ENCODE measurements at regions not wholly inside any gene's neighbourhood (a gene's known extent, or its start where the extent isn't known, plus 50 kb on each side); places are given as distances from the start of the nearest gene placed in this dataset.

DNA sequence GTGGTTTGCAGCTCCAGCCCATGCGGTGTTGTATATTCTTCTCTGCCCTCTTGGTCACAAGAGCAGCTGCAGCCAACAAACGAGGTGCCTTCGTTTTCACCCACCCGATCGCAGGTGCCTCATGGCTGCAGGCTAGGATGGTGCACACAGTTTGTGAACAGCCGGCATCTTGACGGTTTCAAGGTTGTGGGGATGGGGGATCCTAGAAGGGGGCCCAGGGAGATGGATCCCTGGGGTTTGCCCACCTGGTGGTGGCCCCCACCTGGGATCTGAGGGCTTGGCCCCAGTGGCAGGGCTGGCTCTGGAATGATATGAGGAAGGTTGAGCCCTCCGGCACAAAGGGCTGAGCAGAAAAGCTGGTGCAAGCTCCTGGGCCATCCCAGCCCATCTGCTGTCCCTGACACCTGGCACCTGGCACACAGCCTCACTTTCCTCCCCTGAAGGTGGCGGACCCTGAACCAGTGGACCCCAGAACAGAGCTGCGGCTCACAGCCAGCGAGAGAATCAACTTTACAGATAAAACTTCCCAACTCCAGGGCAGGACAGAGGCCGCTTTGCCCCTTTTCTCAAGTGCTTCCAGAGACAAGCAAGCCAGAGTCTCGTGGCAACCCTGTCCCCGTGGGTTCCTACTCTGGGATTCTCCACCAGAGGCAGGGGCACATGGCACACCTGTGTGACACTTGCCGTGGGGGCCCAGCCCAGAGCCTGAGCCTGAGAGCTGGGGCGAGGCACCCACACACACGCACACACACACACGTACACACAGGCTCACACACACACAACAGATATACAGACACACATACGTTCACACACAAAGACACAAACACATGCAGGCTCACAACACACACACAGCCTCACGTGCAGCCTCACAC, 177.3 kb upstream of the PPP2R2D start:
- DNase-seq, result no peak

DNA sequence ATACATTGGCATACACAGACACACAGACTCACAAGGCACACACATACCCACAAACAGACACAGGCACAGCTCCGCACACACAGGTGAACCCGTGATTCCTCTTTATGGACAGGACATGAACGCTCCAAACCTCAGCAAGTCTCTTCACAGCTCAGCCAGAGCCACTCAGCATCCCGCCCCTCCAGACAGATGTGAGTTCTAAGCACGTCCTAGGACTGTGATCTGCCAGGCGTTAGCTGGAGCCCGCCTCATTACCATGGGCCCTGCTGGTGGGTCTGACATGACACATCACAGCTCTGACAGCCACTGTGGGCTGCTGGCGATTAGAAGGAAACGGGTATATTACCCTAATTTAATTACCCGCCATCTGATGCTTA, 176.7 kb upstream of the PPP2R2D start:
- no peak for DNase-seq

DNA sequence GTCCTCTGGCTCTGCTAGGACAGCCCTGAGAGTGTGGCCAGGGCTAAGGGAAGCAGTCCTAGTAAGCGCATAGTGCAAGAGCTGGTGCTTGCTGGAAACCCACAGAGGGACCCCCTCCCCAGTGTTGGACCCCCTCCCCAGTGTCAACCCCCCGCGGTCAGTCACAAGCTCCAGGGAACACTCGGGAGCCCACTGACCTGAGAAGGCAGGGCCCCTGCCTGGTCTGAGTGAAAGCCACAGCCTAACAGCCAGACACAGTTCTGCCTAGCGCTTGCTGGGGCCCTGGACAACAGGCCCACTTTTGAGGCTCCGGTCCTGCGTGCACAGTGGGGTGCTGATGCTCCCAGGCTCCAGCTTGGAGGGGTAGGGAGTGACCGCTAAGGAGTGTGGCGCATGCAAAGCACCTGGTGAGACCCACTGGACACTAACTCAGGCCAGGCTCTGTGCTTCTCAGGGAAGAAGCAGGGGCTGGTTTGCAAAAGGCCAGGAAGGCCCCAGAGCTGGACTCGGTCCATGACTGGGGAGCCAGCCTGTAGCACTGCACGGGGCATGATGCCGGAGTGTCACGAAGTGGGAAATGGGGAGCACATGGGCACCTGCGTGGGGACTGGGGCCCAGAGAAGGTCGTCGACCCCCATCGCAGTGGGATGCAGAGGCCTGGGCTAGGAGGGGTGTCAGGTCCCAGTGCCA, 175.8 kb upstream of the PPP2R2D start:
- no peak for DNase-seq

DNA sequence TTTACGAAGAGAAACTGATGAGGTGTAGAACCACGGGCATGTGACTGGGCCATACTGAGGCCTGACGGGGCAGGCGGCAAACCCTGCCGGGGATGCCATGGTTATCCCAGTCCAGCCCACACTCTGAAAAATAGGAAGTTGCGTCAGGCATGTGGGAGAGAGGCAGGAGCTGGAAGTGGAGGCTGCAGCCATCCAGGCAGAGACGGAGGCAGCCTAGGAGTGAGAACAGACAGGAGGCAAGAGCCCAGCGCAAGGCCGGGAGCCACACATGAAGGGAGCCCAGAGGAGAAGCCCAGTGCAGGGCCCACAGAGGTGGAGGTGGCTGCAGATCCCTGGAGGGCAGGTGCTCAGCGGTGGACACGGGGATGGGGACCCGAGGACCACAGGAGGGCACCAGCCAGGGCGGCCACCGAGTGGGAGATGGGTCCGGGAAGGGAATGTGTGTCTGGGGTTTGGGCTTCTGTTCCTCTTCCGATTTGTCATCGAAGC, 175.2 kb upstream of the PPP2R2D start:
- no peak for DNase-seq

DNA sequence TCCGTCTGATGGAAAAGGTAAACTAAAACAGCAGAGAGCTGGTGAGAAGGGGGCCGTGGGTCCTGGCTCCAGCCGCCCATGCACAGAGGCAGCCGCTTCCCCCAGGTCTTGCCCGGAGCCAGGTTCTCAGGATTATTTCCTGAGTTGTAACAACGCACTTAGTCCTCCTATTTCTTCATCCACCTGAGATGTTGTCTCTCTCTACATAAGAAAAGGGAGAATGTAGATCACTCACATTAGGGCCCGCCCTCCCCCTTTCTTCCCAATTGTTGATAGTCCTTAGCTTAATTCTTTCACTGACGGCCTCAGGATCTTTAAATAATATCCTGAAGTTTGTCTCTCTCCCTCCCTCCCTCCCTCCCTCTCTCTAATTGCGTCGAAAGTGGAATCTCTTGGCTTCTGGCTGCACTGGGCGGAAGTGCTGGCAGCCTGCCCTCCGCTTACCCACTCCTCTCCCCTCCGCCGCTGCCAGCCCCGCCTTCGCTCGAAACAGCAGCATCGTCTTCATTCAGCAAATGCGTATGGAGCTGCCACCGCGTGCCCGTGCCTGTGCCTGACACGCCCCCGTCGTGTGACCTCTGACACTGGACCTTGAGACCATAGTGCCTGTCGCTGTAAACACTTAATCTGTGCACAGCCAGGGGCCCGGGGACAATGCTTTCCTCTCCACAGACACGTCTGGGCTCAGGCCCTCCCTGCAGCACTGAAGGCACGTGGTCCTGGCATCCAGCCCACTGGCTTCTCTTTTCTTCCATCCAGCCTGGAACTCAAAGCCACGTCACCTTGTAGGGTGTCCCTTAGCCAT, 174.5 kb upstream of the PPP2R2D start:
- no peak for DNase-seq

DNA sequence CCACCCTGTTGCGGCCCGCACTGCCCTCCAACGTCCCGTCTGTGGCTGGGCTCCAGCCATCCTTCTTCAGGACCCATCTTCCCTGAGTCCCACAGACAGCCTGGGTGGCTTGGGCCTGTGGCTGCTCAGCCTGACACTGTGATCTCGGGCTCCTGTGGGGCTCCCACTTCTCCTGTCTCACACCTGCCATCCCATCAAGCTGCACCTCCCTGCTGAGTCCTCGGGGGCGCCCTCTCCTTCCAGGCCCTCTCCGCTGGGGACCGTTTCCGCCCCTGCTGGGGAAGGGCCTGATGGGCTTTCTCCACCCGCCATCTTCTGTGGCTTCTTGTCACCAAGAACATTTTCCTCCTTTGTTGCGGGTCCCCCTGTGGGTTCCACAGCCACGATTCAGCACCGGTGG, 173.8 kb upstream of the PPP2R2D start:
- DNase-seq, result no peak

DNA sequence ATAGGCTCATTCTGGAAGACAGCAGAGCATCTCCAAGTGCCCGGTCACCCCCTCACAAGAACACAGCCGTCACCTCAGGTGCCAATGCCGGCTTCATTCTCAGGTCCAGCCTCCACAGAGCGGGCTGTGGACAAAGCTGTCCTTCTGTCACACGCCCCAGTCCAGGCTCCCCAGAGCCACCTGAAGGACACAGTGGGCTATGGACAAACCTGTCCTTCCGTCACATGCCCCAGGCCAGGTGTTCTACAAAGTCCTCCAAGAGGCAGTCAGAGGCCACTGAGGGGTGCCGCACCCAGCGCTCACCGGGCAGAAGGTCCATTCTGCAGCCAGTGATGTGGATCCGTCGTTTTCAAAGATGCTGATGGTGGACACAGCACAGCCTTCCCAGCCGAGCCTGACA, 173.2 kb upstream of the PPP2R2D start:
- DNase-seq, result no peak

DNA sequence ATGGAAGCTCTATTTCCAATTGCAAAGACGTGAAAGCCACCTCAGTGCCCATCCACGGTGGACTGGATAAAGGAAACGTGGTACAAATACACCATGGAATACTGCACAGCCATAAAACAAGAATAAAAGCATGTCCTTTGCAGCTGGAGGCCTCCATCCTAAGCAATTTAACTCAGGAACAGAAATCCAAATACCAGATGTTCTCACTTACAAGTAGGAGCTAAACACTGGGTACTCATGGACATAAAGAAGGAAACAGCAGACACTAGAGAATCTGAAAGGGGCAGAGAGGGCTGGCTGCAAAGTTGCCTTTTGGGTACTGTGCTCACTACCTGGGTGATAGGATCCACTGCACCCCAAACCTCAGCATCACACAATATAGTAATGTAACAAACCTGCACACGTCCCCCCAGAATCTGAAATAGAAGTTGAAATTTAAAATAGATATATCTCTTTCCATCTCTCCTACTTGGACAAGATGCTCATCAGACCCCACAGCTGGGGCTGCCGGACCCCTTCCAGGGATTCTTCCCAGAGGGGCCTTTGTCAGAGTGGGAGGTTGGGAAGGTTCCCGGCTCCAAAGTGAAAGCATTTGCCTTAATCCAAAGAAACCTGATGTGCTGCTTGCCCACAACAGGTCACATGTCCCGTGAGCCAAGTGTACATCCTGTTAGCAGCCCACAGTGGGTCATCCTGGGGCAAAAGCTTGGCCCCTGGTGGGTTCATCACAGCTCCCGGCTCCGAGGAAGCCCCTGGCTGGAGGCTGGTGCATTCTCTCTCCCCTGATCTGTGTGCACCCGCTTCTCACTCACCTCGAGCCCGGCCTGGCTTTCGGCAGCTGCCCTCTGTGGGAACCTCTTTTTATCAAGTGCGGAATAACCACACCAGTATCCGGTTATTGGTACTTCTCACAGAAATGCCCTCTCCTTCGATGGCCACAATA, 172.3 kb upstream of the PPP2R2D start:
- no peak for DNase-seq

DNA sequence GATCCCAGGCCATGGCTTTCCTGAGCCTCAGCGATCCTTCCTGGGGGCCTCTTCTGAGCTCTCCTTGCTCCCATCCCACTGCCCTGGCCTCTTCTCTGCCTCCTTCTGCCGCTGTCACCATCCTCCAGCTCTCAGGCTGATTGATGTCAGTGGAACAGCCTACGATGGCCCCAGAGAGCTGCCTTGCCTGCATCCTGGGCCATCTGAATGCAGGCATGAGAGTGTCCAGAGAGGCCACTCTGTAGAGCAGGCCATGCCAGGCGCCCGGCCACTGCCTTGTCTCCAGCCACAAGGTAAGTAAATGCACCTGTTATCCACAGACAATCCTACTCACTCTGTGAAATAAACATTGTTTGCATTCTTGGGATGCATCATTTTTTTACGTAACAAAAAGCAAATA, 171.4 kb upstream of the PPP2R2D start:
- DNase-seq, result no peak

DNA sequence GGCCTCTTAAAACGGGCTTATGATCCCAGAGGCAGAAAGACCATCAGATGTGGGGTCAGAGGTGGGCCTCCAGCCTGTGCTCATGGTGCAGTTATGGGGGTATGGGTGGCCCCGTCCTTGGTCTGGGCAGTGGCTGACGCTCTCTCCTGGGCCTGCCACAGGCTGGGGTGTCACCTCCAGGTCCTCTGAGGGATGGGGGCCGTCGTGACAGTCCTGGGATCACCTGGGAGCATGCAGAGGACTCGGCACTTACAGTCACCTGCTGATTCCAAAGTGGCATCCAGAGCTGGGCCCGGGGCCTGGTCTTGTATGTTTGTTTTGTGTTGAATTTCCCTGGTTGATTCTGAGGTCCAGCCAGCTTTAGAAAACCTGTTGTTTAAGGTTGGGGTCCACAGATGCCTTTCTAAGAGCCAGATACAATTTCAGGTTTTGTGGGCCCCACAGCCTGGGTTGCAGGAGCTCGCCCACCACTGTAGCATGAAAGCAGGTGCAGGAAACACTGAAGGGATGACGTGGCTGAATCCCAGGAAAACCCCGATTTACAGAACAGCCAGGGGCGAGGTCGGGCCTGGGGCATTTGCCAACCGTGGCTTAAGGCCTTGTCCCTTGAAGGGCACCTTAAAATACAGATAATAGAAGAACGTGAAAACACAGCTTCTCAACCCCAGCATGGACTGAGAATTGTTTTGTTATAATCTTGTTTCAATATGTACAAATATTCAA, 170.7 kb upstream of the PPP2R2D start:
- no peak for DNase-seq

DNA sequence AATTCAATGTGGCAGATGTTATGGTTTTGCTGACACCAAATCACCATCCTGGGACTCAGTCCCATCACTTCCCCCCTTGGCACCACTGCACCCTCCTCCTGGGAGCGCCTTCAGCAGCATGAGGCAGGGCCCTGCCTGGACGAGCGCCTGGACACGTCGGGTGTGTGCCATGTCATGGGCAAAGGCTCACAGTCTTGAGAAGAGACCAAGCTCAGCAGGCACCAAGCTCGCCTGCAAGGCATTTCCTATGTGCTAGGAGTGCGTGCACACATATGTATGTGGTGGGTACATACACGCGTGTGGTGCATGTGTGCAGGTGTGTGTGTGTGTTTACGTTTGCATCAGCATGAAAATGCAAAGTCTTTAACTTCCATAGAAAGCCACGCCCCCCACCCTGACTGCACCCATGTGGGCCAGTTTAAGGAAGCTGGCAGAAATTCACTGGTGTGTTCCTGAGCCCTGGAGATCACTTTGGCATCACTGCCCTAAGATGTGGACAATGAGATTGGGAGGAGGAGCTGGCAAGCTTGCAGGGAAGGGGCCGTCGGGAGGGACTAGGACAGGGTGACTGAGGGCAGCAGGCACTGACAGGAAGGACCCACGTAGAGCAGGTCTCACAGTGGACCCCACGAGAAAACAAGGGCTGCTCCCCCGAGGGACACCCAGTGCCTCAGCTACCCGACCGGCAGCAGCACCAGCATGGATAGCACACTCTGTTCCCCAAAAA, 169.9 kb upstream of the PPP2R2D start:
- DNase-seq, result no peak

DNA sequence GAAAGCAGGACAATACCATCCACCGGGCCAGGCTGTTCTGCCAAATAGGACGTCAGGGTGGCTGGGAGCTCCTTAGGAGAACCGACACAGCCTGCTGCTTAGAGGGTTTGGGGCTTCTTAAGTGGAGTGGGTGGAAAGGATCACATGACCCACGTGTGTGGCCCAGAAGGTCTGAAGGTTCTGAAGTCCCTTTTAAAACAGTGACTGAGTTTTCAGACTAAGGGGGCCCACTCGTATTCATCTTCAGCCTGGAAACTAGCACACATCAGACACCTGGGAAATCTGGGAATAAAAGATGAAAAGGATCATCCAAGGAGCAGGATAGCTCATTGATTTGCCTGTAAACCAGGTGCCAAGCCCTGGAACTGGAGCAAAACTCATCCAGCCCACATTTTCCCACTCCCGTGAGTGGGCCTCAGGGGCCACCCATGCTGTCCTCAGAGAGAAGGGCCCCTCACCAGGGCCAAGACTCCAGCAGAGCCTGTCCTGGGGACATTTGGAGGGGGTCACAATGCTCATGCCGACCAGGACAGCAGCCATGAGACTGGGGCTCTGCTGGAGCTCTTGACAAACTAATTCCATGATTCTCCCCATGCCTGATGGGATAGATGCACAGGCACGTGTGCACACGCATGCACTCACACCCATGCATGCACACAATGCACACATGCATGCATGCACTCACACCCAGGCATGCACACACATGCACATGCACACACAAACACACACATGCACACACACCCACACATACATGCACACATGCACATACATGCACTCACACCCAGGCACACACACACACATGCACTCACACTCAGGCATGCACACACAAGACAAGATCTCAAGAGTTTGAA, 168.8 kb upstream of the PPP2R2D start:
- DNase-seq, result no peak

DNA sequence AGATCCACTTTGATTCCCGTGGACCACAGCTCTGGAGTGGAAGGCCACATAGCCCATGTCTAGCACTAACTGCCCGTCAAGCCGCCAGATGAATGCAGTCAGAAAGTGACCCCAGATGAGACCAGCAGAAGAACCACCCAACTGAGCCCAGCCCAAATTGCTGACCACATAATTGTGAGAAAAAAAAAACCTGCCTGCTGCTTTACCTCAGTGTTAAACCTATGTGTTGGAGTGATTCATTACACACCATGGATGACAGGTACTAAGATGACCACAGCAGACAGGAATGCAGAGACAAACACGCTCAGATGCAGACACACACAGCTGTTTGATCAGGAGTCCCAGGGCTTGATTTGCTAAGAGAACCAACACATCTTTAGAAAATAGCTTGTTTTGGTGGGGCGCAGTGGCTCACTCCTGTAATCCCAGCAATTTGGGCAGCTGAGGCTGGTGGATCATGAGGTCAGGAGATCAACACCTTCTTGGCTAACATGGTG, 168.1 kb upstream of the PPP2R2D start:
- no peak for DNase-seq

DNA sequence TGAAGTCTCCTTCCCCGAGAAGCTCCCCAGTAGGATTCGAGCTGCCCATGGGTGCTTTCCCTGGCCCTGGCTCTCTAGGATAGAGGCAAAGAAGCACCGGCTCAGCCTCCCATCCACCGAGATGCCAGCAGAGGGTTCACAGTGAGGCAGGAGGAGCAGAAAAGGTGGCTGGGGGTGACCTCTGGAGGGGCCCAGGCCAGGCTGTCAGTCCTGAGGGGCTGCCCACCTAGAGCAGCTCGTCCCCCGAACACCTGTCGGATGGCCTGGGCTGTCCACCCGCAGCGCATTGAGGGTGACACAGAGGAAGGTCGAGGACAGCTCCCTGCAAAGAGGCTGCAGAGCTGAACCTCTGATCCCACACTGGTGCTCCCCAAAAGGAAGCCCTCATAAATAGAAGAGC, 167.2 kb upstream of the PPP2R2D start:
- DNase-seq, result no peak

DNA sequence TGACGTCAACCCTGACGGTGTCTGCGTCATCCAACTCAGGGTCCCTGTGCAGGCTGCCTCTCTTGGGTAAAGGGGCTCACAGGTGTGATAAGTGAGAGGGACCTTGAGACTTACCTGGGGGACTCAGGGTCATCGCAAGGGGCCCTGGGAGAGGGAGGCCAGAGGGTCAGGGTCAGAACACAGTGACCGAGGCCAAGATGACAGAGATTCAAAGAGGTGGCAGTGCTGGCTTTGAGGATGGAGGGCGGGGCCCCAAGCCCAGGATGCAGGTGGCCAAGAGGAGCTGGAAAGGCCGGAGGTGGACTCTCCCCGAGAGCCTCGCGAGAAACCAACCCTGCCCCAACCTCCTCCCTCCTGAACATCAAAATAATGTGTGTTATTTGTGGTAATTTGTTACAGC, 165.2 kb upstream of the PPP2R2D start:
- DNase-seq, result no peak

DNA sequence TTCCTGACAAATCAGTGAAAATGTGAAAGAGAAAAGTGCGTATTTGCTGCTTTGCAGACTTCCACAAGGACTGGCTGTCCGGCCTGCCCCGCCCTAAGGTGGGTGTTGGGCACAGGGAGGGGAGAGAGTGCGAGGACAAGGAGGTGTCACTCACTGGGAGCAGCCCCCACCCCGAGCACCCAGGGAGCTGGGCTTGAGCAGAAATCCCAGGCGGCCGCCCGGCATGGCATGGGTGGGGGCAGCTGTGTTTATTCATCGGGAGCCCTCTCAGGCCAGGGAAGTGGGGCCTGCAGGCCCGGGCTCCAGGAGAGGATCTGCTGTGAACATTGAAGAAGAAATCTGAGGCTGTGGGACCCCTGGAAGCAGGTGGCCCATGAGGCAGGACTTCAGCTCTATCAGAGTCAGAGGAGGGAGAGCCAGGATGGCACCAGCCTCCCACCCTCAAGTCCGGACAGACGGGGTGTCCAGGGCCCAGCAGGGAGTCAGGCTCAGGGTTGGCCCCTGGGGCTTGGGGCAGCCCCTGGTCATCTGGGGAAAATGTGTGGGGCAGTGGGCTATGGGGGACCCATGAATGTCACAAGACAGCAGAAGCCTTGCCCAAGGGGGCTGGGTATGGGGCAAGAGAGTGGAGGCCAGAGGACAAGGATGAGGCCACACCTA, 164.4 kb upstream of the PPP2R2D start:
- DNase-seq, result no peak

DNA sequence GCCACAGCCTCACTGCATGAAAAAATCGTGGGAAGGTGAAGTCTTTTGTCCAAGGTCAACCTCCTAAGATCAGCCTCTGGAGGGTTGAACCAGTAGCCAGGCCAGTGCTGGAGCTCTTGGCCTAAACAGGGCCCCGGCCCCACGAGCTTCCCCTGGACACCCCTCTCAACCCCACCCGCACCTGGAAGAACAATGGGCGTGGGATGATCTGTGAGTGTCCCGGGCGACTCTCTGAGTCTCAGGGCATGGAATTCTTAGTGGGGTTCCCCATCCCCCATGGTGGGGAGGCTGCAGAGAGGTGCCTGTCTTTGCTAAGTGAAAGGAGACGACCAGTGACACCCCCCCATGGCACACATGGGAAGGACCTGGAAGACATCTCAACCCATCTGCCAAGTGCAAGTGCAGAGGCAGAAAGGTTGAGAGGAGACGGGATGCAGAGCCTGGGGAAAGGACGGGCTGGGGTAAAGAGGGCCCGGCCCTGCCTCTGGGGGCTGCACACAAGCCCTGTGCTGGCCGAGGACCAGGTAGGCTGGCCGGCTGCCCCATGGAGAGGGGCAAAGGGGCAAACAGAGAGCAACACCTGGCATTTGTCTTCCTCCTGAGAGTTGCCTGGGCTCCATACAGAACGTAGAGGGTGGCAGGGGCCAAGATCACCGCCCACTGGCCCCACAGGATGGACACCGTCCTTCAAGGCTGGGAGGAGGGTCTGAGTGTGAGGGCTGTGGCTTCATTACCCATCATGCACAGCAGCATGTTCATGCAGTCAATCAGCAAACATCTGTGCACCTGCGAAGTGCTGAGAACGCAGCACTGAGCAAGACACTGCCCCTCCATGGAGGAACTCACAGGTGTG, 163.0 kb upstream of the PPP2R2D start:
- DNase-seq, result no peak

DNA sequence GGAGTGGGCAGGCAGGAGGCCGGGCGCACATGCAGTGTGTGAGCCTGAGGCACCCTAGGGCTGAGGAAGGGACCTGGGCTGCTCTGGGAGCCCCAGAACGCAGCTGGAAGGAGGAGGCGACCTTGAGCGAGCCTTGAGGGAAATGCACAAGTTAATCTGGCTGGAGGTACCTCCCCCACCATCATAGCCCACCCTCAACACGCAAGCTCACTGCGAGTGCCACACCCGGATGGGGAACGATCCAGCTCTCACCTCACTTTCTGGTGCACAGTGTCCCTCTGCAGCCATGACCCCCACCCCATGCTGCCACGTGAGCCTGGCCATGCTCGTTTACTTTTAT, 162.4 kb upstream of the PPP2R2D start:
- no peak for DNase-seq
